CD4-positive, CD25-positive, alpha-beta regulatory T cell (primary cell): ENCODE measurements at regions not wholly inside any gene's neighbourhood (a gene's known extent, or its start where the extent isn't known, plus 50 kb on each side); places are given as distances from the start of the nearest gene placed in this dataset.

ENCODE experiments used
- ATAC-seq, 2 donors: fragments of 150-1000 bp; cut with Tn5 transposase; one replicate each; pipeline ENCODE4 v1.10.0; 2021; ENCODE audit warnings: low read depth in 2 of 2, moderate number of reproducible peaks in 2 of 2, moderate library complexity in 1 of 2
- DNase-seq, 3 donors: peaks; one replicate each; pipeline versions ENCODE4 v3.0.0 to v3.0.0-alpha.2; 2012 to 2022; ENCODE audit warnings: mixed read lengths in 1 of 3
- H3K27ac ChIP-seq: one replicate; pipeline ENCODE4 v1.7.0; 2013; ENCODE audit warnings: mild to moderate bottlenecking, low read length; ENCODE audit not compliant: insufficient read depth, poor library complexity, severe bottlenecking
- H3K27me3 ChIP-seq: one replicate; pipeline ENCODE4 v1.7.0; 2013; ENCODE audit warnings: low read length; ENCODE audit not compliant: control insufficient read depth, insufficient read depth
- H3K36me3 ChIP-seq: one replicate; pipeline ENCODE4 v1.7.0; 2013; ENCODE audit warnings: mild to moderate bottlenecking, low read length, moderate library complexity; ENCODE audit not compliant: control insufficient read depth, insufficient read depth
- H3K4me1 ChIP-seq: 2 replicates; pipeline ENCODE4 v1.7.0; 2013; ENCODE audit warnings: mild to moderate bottlenecking, low read length; ENCODE audit not compliant: insufficient read depth, control insufficient read depth, poor library complexity, severe bottlenecking
- H3K4me3 ChIP-seq: one replicate; pipeline ENCODE4 v1.7.0; 2013; ENCODE audit warnings: low read depth, mild to moderate bottlenecking, low read length, moderate library complexity
- H3K9me3 ChIP-seq, 2 experiments: 1 replicate in 1 of 2; 2 replicates in 1 of 2; pipeline ENCODE4 v1.7.0; 2013; ENCODE audit warnings: low read length in 2 of 2, mild to moderate bottlenecking in 1 of 2, moderate library complexity in 1 of 2; ENCODE audit not compliant: control insufficient read depth in 2 of 2
- H3K27ac Mint-ChIP-seq, 3 donors: one replicate each; pipeline ENCODE4 v1.8.0; 2020 to 2022; ENCODE audit warnings: mild to moderate bottlenecking in 3 of 3, mixed read lengths in 3 of 3, moderate library complexity in 2 of 3
- H3K27me3 Mint-ChIP-seq: one replicate; pipeline ENCODE4 v1.8.0; 2022; ENCODE audit warnings: mild to moderate bottlenecking, mixed read lengths
- H3K36me3 Mint-ChIP-seq: one replicate; pipeline ENCODE4 v1.8.0; 2020; ENCODE audit warnings: mixed read lengths
- H3K4me1 Mint-ChIP-seq, 4 donors: one replicate each; pipeline ENCODE4 v1.8.0; 2020 to 2022; ENCODE audit warnings: mixed read lengths in 4 of 4, mild to moderate bottlenecking in 1 of 4
- H3K4me3 Mint-ChIP-seq, 4 donors: one replicate each; pipeline ENCODE4 v1.8.0; 2020 to 2022; ENCODE audit warnings: mild to moderate bottlenecking in 4 of 4, mixed read lengths in 4 of 4, moderate library complexity in 3 of 4
- H3K9me3 Mint-ChIP-seq, 7 donors: one replicate each; pipeline ENCODE4 v1.8.0; 2020 to 2022; ENCODE audit warnings: mixed read lengths in 7 of 7, mild to moderate bottlenecking in 3 of 7, moderate library complexity in 2 of 7

- Mint-ChIP-seq H3K27ac (peak overlapping the region in 1 of 3 donors; percentile 67), H3K9me3 (peaks cover 0 to 6% (median 0%) of the 10 kb centered on the region in 7 donors), H3K4me1 (no peaks in the 10 kb centered on the region), H3K27me3 (peaks cover 14% of the 10 kb centered on the region), H3K36me3 (no peaks in the 10 kb centered on the region), H3K4me3 (no peak overlapping the region)
- Histone ChIP-seq H3K36me3 (no peaks in the 10 kb centered on the region), H3K27ac (no peak overlapping the region), H3K4me1 (no peaks in the 10 kb centered on the region), H3K9me3 (no peaks in the 10 kb centered on the region), H3K27me3 (peaks cover 3% of the 10 kb centered on the region), H3K4me3 (no peak overlapping the region)
- DNase-seq = no peak
- ATAC-seq = no peak
These were observed 100.0 kb upstream of the DBX1 start for GRCh38 chr11:20260307-20260706.

GRCh38 chr11:20259506-20259905 lies 99.2 kb upstream of the DBX1 start:
- Histone ChIP-seq H3K27ac (no peak overlapping the region), H3K27me3 (peaks cover 3% of the 10 kb centered on the region), H3K36me3 (no peaks in the 10 kb centered on the region), H3K4me1 (no peaks in the 10 kb centered on the region), H3K9me3 (no peaks in the 10 kb centered on the region), H3K4me3 (no peak overlapping the region)
- no peaks in the 10 kb centered on the region for H3K4me1 Mint-ChIP-seq
- H3K9me3 Mint-ChIP-seq = peaks cover 0 to 4% (median 0%) of the 10 kb centered on the region in 7 donors
- H3K27ac Mint-ChIP-seq = no peak overlapping the region
- no peak for ATAC-seq
- H3K4me3 Mint-ChIP-seq = no peak overlapping the region
- H3K36me3 Mint-ChIP-seq = no peaks in the 10 kb centered on the region
- no peak for DNase-seq
- peaks cover 11% of the 10 kb centered on the region for H3K27me3 Mint-ChIP-seq

- no peak overlapping the region for H3K27ac Mint-ChIP-seq
- peaks cover 0 to 4% (median 0%) of the 10 kb centered on the region in 7 donors for H3K9me3 Mint-ChIP-seq
- no peak overlapping the region for H3K4me3 ChIP-seq
- peaks cover 2% of the 10 kb centered on the region for H3K27me3 ChIP-seq
- H3K4me3 Mint-ChIP-seq = no peak overlapping the region
- H3K27ac ChIP-seq = no peak overlapping the region
- no peak for ATAC-seq
- H3K4me1 ChIP-seq = no peaks in the 10 kb centered on the region
- no peaks in the 10 kb centered on the region for H3K9me3 ChIP-seq
- H3K4me1 Mint-ChIP-seq = no peaks in the 10 kb centered on the region
- no peaks in the 10 kb centered on the region for H3K36me3 ChIP-seq
- no peaks in the 10 kb centered on the region for H3K36me3 Mint-ChIP-seq
- peaks cover 9% of the 10 kb centered on the region for H3K27me3 Mint-ChIP-seq
- no peak for DNase-seq
These were observed 98.2 kb upstream of the DBX1 start for GRCh38 chr11:20258376-20258895.

- ATAC-seq (no peak), DNase-seq (no peak)
- Mint-ChIP-seq H3K36me3 (no peaks in the 10 kb centered on the region), H3K4me3 (no peak overlapping the region), H3K9me3 (no peaks in the 10 kb centered on the region), H3K27ac (no peak overlapping the region), H3K27me3 (peaks cover 5% of the 10 kb centered on the region), H3K4me1 (no peaks in the 10 kb centered on the region)
- Histone ChIP-seq H3K36me3 (no peaks in the 10 kb centered on the region), H3K4me3 (no peak overlapping the region), H3K9me3 (no peaks in the 10 kb centered on the region), H3K27ac (no peak overlapping the region), H3K4me1 (no peaks in the 10 kb centered on the region), H3K27me3 (no peaks in the 10 kb centered on the region)
These were observed 96.7 kb upstream of the DBX1 start for GRCh38 chr11:20256925-20257324.

GRCh38 chr11:20253796-20254195 lies 93.5 kb upstream of the DBX1 start:
- peaks cover 5% of the 10 kb centered on the region for H3K27me3 Mint-ChIP-seq
- Histone ChIP-seq H3K4me1 (no peaks in the 10 kb centered on the region), H3K27me3 (peaks cover 5% of the 10 kb centered on the region), H3K9me3 (no peaks in the 10 kb centered on the region), H3K27ac (no peak overlapping the region), H3K4me3 (no peak overlapping the region), H3K36me3 (no peaks in the 10 kb centered on the region)
- H3K4me3 Mint-ChIP-seq = no peak overlapping the region
- ATAC-seq (no peak), DNase-seq (no peak)
- H3K9me3 Mint-ChIP-seq = no peaks in the 10 kb centered on the region
- no peaks in the 10 kb centered on the region for H3K36me3 Mint-ChIP-seq
- H3K4me1 Mint-ChIP-seq = no peaks in the 10 kb centered on the region
- no peak overlapping the region for H3K27ac Mint-ChIP-seq

GRCh38 chr11:20251496-20251895 lies 91.2 kb upstream of the DBX1 start:
- Mint-ChIP-seq H3K4me1 (no peaks in the 10 kb centered on the region), H3K36me3 (no peaks in the 10 kb centered on the region), H3K9me3 (no peaks in the 10 kb centered on the region), H3K27ac (no peak overlapping the region), H3K27me3 (peaks cover 10% of the 10 kb centered on the region), H3K4me3 (no peak overlapping the region)
- Histone ChIP-seq H3K9me3 (no peaks in the 10 kb centered on the region), H3K27ac (no peak overlapping the region), H3K27me3 (peaks cover 6% of the 10 kb centered on the region), H3K4me1 (no peaks in the 10 kb centered on the region), H3K36me3 (no peaks in the 10 kb centered on the region), H3K4me3 (no peak overlapping the region)
- DNase-seq (no peak), ATAC-seq (no peak)

- H3K36me3 ChIP-seq = no peaks in the 10 kb centered on the region
- Mint-ChIP-seq H3K36me3 (no peaks in the 10 kb centered on the region), H3K4me1 (no peaks in the 10 kb centered on the region), H3K27me3 (peaks cover 10% of the 10 kb centered on the region), H3K9me3 (peaks cover 0 to 1% (median 0%) of the 10 kb centered on the region in 7 donors), H3K4me3 (no peak overlapping the region), H3K27ac (no peak overlapping the region)
- H3K9me3 ChIP-seq = no peaks in the 10 kb centered on the region
- H3K27ac ChIP-seq = no peak overlapping the region
- no peak overlapping the region for H3K4me3 ChIP-seq
- DNase-seq (no peak), ATAC-seq (no peak)
- H3K27me3 ChIP-seq = peaks cover 6% of the 10 kb centered on the region
- no peaks in the 10 kb centered on the region for H3K4me1 ChIP-seq
These were observed 90.5 kb upstream of the DBX1 start for GRCh38 chr11:20250644-20251247.

GRCh38 chr11:20249796-20250195 lies 89.5 kb upstream of the DBX1 start:
- Mint-ChIP-seq H3K4me1 (no peaks in the 10 kb centered on the region), H3K9me3 (peaks cover 0 to 1% (median 0%) of the 10 kb centered on the region in 7 donors), H3K36me3 (no peaks in the 10 kb centered on the region), H3K27ac (no peak overlapping the region), H3K4me3 (no peak overlapping the region), H3K27me3 (peaks cover 10% of the 10 kb centered on the region)
- DNase-seq (no peak), ATAC-seq (no peak)
- H3K9me3 ChIP-seq = no peaks in the 10 kb centered on the region
- no peak overlapping the region for H3K4me3 ChIP-seq
- H3K36me3 ChIP-seq = no peaks in the 10 kb centered on the region
- no peaks in the 10 kb centered on the region for H3K4me1 ChIP-seq
- peaks cover 6% of the 10 kb centered on the region for H3K27me3 ChIP-seq
- H3K27ac ChIP-seq = no peak overlapping the region
